Breast epithelium (tissue), 3 donors: ENCODE measurements at regions not wholly inside any gene's neighbourhood (a gene's known extent, or its start where the extent isn't known, plus 50 kb on each side); places are given as distances from the start of the nearest gene placed in this dataset.

Source experiments
- POLR2A ChIP-seq: fragments of 450-650 bp; IDR thresholded peaks from one replicate; pipeline ENCODE4 v1.6.1; 2016; ENCODE audit warnings: antibody characterized with exemption, mild to moderate bottlenecking, moderate library complexity
- TF ChIP-seq, protein P1 (sequence below), 3 donors: fragments of 450-650 bp; IDR thresholded peaks; one replicate each; pipeline ENCODE4 v1.5.1; 2016 to 2017; ENCODE audit warnings: antibody characterized with exemption in 3 of 3, mild to moderate bottlenecking in 3 of 3, moderate library complexity in 3 of 3

DNA sequence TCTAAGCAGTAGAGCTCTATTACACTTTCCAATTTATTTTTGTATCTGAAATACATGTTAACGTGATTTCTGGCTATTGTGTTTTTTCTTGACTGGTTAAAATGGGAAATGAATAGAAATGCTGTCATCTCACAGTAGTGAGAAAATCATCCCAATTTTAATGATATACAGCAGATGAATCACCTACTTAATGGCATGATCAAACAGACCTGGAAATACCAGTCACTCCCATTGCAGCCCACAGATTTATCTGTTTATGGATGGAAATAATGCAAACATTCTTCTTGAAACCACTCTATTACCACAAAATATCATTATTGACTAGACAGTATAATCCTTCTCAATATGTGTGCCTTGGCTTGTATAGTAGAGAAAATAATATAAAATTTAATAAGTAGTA is 497.8 kb upstream of the ADAMTS5 start:
- TF ChIP-seq, protein P1, sequence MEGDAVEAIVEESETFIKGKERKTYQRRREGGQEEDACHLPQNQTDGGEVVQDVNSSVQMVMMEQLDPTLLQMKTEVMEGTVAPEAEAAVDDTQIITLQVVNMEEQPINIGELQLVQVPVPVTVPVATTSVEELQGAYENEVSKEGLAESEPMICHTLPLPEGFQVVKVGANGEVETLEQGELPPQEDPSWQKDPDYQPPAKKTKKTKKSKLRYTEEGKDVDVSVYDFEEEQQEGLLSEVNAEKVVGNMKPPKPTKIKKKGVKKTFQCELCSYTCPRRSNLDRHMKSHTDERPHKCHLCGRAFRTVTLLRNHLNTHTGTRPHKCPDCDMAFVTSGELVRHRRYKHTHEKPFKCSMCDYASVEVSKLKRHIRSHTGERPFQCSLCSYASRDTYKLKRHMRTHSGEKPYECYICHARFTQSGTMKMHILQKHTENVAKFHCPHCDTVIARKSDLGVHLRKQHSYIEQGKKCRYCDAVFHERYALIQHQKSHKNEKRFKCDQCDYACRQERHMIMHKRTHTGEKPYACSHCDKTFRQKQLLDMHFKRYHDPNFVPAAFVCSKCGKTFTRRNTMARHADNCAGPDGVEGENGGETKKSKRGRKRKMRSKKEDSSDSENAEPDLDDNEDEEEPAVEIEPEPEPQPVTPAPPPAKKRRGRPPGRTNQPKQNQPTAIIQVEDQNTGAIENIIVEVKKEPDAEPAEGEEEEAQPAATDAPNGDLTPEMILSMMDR (IDR thresholded peaks at IDR 0.05), result no peak
- TF ChIP-seq POLR2A, result no peak
